ENCODE measurements at regions not wholly inside any gene's neighbourhood (a gene's known extent, or its start where the extent isn't known, plus 50 kb on each side); places are given as distances from the start of the nearest gene placed in this dataset.
"Not testable (repeated sequence)": the region's sequence is repeated elsewhere in the genome, so short reads cannot be mapped to it uniquely, and the experiment has no call there.

DNA sequence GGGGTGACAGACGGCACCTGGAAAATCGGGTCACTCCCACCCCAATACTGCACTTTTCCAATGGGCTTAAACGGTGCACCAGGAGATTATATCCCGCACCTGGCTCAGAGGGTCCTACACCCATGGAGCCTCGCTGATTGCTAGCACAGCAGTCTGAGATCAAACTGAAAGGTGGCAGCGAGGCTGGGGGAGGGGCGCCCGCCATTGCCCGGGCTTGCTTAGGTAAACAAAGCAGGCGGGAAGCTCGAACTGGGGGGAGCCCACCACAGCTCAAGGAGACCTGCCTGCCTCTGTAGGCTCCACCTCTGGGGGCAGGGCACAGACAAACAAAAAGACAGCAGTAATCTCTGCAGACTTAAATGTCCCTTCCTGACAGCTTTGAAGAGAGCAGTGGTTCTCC is 208.1 kb downstream of the SLC38A4 start:
- DNase-seq: not testable (repeated sequence)

DNA sequence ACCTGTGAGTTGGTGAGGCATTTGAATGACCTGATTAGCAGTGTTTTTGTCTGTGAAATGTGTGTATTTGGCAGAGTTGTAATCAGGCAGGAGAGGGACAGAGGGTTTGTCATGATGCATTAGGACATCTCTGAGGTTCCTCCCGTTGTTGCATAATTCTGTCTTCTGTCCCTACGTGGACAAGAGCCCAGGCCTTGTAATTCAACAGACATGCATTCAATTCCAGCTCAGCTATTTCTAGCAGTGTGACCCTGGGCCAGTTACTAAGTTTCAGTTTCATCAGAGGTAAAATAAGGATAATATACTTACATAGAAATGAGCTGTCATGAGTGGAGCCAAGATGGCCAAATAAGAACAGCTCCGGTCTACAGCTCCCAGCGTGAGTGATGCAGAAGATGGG is 208.6 kb downstream of the SLC38A4 start:
- DNase-seq: no peak

DNA sequence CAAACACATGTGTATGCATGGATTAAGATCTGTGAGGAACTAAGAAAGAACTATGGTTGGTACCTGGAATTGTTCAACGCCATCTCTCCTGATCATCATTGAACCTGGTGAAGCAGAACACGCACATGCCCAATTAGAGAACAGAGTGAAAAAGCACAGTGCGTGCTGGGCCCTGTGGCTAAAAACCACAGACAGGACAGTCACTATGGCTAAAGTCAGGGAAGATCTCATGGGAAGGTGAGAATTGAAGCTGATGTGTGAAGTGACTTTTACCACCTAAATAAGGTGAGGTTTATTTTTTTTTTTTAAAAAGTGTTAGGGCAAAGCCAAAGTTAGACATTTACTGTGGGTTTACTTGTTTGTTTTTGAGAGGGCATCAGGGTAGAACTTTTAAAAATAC is 215.0 kb downstream of the SLC38A4 start:
- DNase-seq: no peak

DNA sequence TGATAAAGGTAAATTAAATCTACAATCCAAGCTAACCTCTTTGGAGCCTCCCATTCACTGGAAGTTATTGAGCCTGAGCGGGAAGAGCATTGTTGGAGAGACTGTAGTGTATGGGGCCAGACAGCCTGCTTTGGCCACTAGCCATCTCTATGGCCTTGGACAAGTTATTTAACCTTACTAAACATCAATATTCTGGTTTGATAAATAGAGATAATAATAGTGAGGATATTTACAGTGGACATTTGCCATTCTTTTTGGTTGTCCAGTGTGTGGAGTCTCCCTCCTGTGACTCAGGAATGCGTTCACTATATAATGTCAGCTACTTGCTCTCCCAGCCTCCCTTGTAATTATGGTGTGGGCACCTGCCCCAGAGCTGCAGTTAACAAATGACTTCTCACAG is 216.1 kb downstream of the SLC38A4 start:
- no peak for DNase-seq

DNA sequence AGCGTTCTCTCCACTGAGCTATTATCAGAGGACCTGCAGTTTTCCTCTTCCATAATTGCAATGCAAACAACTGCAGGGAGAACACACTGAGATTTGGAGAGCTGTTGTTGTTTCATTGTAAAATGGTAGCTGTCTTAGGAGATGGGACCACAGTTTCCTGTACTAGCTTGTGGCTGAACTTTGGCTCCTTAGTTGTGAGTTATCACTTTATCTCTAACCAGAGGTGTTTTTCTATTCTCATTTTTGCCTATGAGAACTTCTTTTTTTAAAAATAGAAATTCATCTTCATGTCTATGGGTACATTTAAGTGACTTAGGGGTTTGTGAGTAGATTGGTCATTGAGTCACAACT is 216.5 kb downstream of the SLC38A4 start:
- DNase-seq: no peak

DNA sequence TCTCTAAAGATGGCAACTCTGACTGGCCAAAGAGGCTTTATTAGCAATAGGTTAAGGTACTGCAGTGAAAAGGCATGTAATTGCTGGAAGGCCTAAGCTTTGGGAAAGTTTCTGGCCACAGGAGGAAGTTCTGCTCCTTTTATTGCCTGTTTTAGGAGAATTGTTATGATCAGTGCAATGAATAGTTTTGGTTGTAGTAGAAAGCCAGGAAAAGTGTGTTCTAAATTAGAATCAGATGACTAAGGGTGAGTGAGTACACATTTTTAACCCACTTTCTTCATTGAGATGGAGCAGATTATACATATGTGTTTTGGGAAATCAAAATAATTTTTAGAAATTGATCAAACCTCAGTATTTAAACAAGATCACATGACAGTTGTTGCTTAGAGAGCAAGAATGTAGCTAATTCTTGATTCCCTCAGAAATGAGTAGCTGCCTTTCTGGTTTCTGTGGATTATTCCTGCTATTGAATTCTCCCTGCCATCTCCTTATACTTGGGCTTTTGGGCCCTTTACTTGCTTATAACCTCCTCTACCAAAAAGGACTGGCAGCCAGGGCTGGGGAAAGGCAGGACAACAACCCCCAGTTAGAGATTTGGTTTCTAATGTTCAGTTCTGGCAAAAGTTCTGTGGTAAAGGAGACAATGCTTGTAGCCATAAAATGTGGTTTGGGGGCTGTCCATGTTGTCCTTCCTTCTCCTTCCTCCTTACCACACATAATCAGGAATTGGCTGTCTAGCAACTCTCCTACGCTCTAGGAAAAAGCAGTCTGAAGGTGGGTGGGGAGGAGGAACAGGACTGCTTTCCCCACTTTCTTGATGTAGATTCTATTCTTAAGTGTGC is 217.1 kb downstream of the SLC38A4 start:
- peak; percentile 32 for DNase-seq

DNA sequence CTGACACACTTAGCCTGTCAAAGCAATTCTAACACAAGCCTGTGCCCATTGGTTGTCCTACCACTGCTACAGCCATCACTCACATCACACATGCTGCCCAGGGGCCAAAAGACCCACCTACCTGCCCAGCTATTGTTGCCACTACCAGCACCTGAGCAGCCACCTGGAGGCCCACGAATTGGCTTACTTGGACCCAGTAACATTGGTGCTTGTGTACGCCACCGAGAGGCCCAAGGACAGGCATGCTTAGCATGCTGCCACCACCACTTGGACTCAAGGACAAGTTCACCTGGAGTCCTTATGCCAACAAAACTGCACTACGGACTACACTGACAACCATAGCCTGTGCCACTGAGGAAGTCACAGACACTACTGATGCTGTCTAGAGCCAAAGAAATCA is 221.1 kb downstream of the SLC38A4 start:
- DNase-seq: no peak

DNA sequence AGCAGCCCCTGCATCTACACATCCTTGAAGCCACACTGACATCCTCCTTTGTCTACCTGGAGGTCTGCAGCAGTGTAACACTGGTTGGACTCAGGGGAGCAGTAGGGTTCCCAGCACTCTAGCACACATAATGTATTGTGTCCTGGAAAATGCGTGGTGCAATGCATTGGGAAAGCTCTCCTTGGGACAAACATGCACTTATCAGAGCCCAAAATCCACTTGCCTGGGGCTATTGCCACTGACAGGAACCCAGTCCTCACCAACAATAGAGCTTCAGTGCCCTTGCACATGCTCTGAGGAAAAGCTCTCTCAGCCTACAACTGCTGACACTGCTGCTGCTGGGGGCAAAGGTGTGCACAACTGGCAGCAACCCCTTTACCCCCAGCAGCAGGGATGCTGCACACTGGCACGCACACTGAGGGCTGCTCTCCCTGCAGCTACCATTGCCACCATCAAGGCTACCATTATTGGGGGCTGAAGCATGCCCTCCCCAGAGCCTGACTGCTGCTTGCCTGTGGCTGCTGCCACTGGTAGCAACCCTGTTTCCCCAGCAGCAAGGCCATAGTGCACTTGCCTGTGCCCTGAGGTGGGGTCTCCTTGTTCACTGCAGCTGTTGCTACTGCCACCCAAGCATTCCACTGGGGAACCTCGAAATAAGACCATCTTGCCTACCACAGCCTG is 221.9 kb downstream of the SLC38A4 start:
- DNase-seq: no peak

DNA sequence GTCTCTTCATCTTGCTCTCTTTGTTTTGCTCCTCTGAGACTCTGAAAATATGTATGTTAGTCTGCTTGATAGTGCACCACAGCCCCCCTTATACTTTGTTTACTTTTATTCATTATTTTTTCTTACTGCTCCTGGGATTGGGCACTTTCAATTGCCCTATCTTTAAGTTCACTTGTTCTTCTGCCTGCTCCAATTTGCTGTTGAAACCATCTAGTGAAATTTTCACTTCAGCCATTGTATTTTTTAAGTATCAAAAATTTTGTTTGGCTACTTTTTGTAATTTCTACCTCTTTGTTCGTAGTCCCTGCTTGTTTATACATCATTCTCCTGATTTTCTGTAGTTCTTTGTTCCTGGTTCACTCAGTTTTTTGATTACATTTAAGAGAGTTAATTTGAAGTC is 223.3 kb downstream of the SLC38A4 start:
- DNase-seq: no peak

DNA sequence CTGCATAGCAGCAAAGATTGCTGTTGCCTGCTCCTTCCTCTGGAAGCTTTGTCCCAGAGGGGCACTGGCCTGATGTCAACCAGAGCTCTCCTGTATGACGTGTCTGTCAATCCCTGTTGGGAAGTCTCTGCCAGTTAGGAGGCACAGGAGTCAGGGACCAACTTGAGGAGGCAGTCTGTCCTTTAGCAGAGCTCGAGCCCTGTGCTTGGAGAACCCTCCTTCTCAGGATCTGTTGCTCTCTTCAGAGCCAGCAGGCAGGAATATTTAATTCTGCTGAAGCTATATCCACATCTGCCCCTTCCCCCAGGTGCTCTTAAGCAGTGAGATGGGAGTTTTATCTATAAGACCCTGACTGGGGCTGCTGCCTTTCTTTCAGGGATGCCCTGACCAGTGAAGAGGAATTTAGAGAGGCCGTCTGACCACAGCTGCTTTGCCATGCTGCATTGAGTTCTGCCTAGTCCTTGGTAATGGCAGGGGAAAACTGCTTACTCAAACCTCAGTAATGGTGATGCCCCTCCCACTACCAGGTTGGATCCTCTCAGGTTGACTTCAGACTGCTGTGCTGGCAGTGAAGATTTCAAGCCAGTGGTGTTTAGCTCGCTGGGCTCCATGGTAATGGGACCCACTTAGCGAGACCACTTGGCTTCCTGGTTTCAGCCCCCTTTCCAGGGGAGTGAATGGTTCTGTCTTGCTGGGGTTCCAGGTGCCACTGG is 218.6 kb upstream of the SLC38A2 start:
- no peak for DNase-seq

DNA sequence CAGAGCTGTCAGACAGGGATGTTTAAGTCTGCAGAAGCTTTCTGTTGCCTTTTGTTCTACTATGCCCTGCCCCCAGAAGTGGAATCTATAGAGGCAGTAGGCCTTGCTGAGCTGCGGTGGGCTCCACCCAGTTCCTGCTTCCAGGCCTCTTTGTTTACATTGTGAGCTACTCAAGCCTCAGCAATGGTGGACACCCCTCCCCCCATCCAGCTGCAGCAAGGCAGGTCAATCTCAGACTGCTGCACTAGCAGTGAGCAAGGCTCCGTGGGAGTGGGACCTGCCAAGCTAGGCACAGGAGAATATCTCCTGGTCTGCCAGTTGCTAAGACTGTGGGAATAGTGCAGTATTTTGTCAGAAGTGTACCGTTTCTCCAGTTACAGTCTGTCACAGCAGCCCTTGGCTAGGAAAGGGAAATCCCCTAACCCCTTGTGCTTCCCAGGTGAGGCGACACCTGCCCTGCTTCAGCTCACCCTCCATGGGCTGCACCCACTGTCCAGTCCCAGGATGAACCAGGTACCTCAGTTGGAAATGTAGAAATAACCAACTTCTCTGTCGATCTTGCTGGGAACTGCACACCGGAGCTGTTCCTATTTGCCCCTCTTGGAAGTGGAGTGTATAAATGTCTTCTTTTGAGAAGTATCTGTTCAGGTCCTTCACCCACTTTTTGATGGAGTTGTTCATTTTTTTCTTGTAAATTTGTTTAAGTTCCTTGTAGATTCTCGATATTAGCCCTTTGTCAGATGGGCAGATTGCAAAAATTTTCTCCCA is 213.5 kb upstream of the SLC38A2 start:
- DNase-seq: peak; percentile 60

DNA sequence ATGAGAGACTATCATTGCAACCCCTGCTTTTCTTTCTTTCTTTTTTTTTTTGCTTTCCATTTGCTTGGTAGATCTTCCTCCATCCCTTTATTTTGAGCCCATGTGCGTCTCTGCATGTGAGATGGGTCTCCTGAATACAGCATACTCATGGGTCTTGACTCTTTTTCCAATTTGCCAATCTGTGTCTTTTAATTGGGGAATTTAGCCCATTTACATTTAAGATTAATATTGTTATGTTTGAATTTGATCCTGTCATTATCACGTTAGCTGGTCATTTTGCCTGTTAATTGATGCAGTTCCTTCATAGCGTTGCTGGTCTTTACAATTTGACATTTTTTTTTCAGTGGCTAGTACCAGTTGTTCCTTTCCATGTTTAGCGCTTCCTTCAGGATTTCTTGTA is 211.5 kb upstream of the SLC38A2 start:
- DNase-seq: not testable (repeated sequence)

DNA sequence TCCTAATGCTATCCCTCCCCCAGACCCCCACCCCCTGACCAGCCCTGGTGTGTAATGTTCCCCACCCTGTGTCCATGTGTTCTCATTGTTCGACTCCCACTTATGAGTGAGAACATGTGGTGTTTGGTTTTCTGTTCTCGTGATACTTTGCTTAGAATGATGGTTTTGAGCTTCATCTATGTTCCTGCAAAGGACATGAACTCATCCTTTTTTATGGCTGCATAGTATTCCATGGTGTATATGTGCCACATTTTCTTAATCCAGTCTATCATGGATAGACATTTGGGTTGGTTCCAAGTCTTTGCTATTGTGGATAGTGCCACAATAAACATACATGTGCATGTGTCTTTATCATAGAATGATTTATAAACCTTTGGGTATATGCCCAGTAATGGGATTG is 209.4 kb upstream of the SLC38A2 start:
- not testable (repeated sequence) for DNase-seq

DNA sequence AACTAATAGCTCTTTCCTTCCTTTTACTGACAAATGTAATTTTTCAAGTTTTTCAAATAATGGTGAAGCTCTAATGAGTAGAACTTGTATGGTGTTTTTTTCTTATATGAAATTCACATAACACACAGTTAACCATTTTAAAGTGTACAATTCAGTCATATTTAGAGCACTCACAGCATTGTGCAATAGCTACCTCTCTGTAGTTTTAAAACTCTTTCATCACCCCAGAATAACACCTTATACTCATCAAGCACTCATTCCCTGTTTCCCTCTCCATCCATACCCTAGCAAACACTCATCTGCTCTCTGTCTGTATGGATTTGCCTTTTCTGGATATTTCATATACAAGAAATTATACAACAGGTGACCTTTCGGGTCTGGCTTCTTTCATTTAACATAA is 207.9 kb upstream of the SLC38A2 start:
- no peak for DNase-seq

DNA sequence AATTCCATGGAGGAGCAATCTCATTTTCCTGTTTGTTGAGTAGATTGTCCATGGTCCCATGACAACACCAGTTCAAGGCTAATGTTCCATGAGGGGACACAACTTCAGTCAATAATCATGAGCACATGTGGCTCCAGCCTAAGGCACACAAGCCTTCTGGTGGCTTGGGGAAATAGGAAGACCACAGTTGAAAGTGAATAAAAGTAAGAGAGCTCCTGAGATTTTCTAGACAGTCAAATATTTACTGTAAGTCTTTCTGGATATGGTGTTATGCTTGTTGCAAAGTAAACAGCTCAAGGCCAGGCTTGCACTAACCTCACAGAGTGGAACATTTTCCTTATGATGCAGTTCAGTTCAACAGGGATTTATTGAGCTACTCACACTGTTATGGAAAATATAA is 206.9 kb upstream of the SLC38A2 start:
- no peak for DNase-seq

DNA sequence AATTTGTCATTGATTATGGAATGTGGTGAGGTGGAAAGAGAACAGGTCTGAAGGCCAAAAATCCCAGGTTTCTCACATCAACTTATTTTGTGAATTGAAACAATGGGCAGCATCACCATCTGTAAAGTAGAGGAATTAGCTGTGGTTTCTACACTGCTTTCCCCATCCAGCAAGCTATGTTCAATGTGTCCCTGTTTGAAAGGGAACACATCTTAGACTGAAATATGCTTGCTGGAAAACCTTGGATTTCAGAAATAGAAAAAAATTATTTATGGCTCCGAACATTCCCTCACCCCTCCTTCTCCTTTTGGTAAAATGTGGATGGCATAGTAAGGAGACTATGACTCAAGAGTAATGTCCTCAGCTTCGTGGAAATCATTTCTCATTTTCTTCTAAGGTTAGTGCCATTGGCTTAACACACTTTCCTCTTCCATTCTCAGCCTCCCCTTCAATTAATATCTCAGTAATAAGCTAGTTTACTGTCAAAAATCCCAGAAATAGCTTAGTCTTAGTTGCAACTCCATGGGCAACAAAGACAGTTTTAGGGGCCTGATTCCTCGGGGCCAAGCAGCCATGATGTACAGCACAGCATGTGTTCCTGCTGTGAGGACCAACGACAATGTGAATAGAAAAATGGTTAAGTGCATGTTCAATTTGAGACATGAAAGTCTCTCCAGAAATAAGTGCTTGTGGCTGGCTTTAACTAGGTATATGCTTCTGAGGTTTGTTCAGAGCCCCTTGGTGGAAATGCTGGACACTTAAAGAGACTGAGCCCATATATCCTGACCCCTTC is 205.8 kb upstream of the SLC38A2 start:
- DNase-seq: no peak

DNA sequence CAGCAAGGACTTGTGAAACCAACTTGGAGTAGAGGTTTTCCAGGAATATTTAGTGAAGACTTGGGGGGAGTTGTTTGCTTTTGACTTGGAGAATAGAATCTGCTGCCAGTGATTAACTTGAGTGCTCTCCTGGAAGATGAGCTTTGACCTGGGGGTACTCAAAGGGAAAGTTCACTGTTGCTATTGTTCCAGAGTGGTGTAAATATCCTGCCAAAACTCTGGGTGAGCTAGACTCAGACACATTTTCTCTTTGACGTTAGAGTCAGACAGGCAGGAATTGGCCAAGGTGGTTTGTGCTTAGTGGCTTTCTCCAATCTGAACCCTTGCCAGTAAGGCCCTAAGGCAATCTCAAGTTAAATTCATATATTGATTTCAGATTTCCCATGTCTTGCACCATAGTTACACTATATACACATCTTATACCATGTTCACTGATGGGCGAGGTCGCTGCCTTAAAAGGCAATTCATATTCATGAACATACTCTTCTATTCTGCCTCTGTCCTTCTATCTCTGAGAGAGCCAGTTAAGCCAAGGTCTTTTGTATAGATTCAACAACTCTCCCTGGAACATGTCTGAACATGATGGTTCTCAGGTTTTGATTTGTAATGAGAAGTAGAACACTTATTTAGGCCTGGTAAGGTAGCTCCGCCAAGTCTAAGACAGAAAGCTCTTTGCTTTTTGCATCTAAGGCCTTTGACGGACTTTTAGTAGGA is 204.6 kb upstream of the SLC38A2 start:
- no peak for DNase-seq

DNA sequence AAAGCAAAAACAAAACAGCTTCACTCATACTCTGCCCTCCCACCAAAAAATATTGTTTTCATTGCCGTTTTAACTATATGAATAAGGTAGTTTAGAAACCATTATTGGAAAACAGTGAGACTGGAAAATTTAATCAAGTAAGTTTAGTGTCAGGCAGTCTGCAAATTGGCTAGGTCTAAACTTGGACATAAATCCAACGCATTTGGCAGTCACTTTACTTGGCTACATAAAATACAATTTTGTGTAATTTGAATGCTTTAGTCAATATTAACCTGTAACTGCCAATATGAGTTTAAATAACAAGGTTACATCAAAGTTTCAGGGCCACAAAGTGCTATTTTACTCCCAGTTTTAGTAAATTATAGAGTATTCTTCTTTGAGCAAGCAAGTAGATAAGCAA is 202.3 kb upstream of the SLC38A2 start:
- peak; percentile 61 for DNase-seq

DNA sequence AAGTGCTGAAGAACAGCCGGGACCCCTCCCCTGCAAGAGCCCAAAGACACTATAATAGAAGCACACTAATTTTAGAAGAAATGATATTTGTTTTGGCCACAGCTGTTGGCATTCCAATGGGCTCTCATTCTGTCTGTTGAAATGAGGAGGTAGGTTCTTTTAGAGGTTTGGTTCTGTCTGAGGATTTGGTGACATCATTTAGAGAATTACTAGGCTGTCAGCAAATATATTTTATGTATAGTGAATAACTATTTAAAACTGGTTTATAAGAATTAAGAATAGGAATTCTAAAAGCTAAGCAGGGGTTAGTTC is 200.7 kb upstream of the SLC38A2 start:
- peak; percentile 57 for DNase-seq

DNA sequence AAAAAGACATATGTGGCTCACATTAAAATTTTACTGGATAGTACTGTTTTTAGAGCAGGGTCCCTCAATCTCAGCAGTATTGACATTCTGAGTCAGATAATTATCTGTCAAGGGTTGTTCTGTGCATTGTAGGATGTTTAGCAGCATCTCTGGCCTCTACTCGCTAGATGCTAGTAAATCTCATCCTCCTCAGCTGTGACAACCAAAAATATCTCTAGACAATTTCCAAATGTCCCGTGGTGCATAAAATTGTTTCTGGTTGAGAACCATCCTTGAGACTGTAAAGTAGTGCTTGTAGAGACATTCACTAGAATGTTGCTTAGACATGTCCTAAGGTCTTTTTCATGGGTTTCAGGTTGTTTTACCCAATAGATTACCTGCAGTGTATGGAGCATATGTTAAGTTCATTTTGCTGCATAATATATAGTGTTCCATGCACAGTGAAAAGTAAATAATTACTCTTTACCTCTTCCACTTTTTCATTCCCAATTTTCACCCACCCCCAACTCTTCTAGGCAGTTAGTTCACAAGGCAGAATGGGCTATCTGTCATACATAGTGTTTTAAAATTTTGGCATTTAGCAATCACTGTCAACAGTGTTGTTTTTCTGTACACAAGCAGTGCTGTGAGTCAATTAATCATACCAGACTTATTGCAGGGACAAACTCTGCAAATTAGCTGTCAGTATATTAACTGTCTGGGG is 200.2 kb upstream of the SLC38A2 start:
- DNase-seq: no peak

DNA sequence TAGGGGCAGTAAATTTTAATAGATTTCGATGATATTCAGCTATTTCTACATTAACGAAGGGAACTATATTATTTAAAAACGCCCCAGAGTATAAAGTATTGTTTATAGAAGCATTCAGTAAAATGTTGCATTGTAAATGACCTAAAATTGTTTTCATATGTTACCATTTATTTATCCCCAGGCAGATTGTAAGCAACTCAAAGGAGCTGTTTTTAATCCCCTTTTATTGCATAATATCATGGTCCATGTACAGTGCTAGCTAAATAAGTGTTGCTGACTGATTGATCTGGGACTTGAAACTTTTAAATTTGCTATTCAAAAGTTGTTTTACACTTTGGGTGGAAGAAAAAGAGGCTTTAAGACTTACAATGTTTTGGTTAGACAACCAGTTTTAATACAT is 199.0 kb upstream of the SLC38A2 start:
- no peak for DNase-seq
